IMR-90 (cell line): ENCODE measurements at regions not wholly inside any gene's neighbourhood (a gene's known extent, or its start where the extent isn't known, plus 50 kb on each side); places are given as distances from the start of the nearest gene placed in this dataset.

Source experiments
- ATAC-seq: fragments of 200-7000 bp; cut with Tn5 transposase; 2 replicates; pipeline ENCODE4 v1.9.1; 2020; ENCODE audit warnings: low read depth, mild to moderate bottlenecking, moderate library complexity
- BruUV-seq: library from RNA; stranded (reverse); fragments of 400-500 nt; replicated peaks from 2 replicates; lab custom pipeline; 2021; lab: Mats Ljungman, UMichigan
- CTCF ChIA-PET: fragments of 300-600 bp; formaldehyde crosslinking; extraction: SDS; loops from one replicate; lab custom pipeline; 2021; ENCODE audit warnings: antibody characterized with exemption; lab: Yijun Ruan, JAX
- POLR2A ChIA-PET: fragments of 300-600 bp; sonication (Branson Sonifier 250); formaldehyde crosslinking; loops from one replicate; lab custom pipeline; 2022; ENCODE audit warnings: antibody characterized with exemption; ENCODE audit not compliant: unreplicated experiment; lab: Charles Lee
- DNase-seq: peaks from one replicate; pipeline ENCODE4 v3.0.0; 2013
- H2AFZ ChIP-seq: replicated peaks from 2 replicates; pipeline ENCODE3; 2013; ENCODE audit warnings: low read length, mild to moderate bottlenecking; ENCODE audit not compliant: poor library complexity
- H2AK5ac ChIP-seq: 2 replicates; pipeline ENCODE4 v1.6.1; 2013; ENCODE audit warnings: low read depth, low read length, inconsistent platforms
- H2AK9ac ChIP-seq: replicated peaks from 2 replicates; pipeline ENCODE3; 2013; ENCODE audit warnings: mild to moderate bottlenecking, low read depth, low read length, moderate library complexity; ENCODE audit not compliant: poor library complexity
- H2BK120ac ChIP-seq: 2 replicates; pipeline ENCODE4 v1.6.1; 2013; ENCODE audit warnings: low read depth, low read length, inconsistent platforms
- H2BK15ac ChIP-seq: 3 replicates; pipeline ENCODE4 v1.6.1; 2013; ENCODE audit warnings: low read depth, low read length, inconsistent platforms
- H2BK20ac ChIP-seq: 2 replicates; pipeline ENCODE4 v1.6.1; 2013; ENCODE audit warnings: low read depth, mild to moderate bottlenecking, inconsistent platforms, low read length, moderate library complexity
- H2BK5ac ChIP-seq: 2 replicates; pipeline ENCODE4 v1.6.1; 2013; ENCODE audit warnings: mild to moderate bottlenecking, low read depth, low read length, inconsistent platforms; ENCODE audit not compliant: poor library complexity, severe bottlenecking
- H3K14ac ChIP-seq: replicated peaks from 2 replicates; pipeline ENCODE4 v1.6.1; 2013; ENCODE audit warnings: low read depth, low read length, inconsistent platforms
- H3K18ac ChIP-seq: 2 replicates; pipeline ENCODE4 v1.6.1; 2013; ENCODE audit warnings: low read depth, low read length, control low read depth
- H3K23ac ChIP-seq: 2 replicates; pipeline ENCODE4 v1.6.1; 2013; ENCODE audit warnings: low read depth, low read length, inconsistent platforms
- H3K27ac ChIP-seq: 2 replicates; pipeline ENCODE4 v1.5.1; 2013; ENCODE audit warnings: mild to moderate bottlenecking, control low read depth, low read length; ENCODE audit not compliant: insufficient read depth
- H3K27me3 ChIP-seq: 2 replicates; pipeline ENCODE4 v1.6.1; 2013; ENCODE audit warnings: low read length; ENCODE audit not compliant: control insufficient read depth, insufficient read depth
- H3K36me3 ChIP-seq: 2 replicates; pipeline ENCODE4 v1.6.1; 2013; ENCODE audit warnings: low read length, mixed read lengths; ENCODE audit not compliant: control insufficient read depth, insufficient read depth
- H3K4ac ChIP-seq: 2 replicates; pipeline ENCODE4 v1.6.1; 2013; ENCODE audit warnings: low read depth, low read length, inconsistent platforms
- H3K4me1 ChIP-seq: 2 replicates; pipeline ENCODE4 v1.6.1; 2013; ENCODE audit warnings: low read length, mixed read lengths; ENCODE audit not compliant: control insufficient read depth, insufficient read depth
- H3K4me2 ChIP-seq: 2 replicates; pipeline ENCODE4 v1.6.1; 2013; ENCODE audit warnings: low read depth, mild to moderate bottlenecking, control low read depth, low read length, moderate library complexity
- H3K4me3 ChIP-seq: 2 replicates; pipeline ENCODE4 v1.5.1; 2013; ENCODE audit warnings: low read depth, mild to moderate bottlenecking, control low read depth, low read length, moderate library complexity; ENCODE audit not compliant: insufficient read depth
- H3K56ac ChIP-seq: 2 replicates; pipeline ENCODE4 v1.6.1; 2013; ENCODE audit warnings: low read length, inconsistent platforms; ENCODE audit not compliant: insufficient read depth; ENCODE audit errors: extremely low read depth
- H3K79me1 ChIP-seq, 2 experiments: 2 replicates each; pipeline ENCODE4 v1.6.1; 2013; ENCODE audit warnings: low read length in 2 of 2, inconsistent platforms in 1 of 2, low read depth in 1 of 2
- H3K9ac ChIP-seq: 2 replicates; pipeline ENCODE4 v1.6.1; 2013; ENCODE audit warnings: low read depth, low read length, control low read depth
- H3K9me1 ChIP-seq: 2 replicates; pipeline ENCODE4 v1.6.1; 2013; ENCODE audit warnings: low read length, inconsistent platforms; ENCODE audit not compliant: insufficient read depth
- H3K9me3 ChIP-seq: 2 replicates; pipeline ENCODE4 v1.6.1; 2013; ENCODE audit warnings: low read length; ENCODE audit not compliant: control insufficient read depth, insufficient read depth
- H4K20me1 ChIP-seq: 2 replicates; pipeline ENCODE4 v1.6.1; 2013; ENCODE audit warnings: low read length, inconsistent platforms; ENCODE audit not compliant: insufficient read depth
- H4K5ac ChIP-seq: 2 replicates; pipeline ENCODE4 v1.6.1; 2013; ENCODE audit warnings: mild to moderate bottlenecking, low read depth, low read length, control low read depth
- H4K8ac ChIP-seq, 2 experiments: 2 replicates each; pipeline ENCODE4 v1.6.1; 2013; ENCODE audit warnings: low read depth in 2 of 2, low read length in 2 of 2, control low read depth in 1 of 2, inconsistent platforms in 1 of 2
- H4K91ac ChIP-seq: 2 replicates; pipeline ENCODE4 v1.6.1; 2013; ENCODE audit warnings: low read depth, low read length, inconsistent platforms; ENCODE audit not compliant: insufficient read depth
- FOS ChIP-seq: fragments of 150-350 bp; IDR thresholded peaks from 2 replicates; pipeline ENCODE4 v1.6.1; 2016; ENCODE audit warnings: low read depth, low read length
- MAFK ChIP-seq: IDR thresholded peaks from 2 replicates; pipeline ENCODE4 v1.6.1; 2012; ENCODE audit warnings: low read depth, low read length, improper control_type of control experiment
- MXI1 ChIP-seq: IDR thresholded peaks from 2 replicates; pipeline ENCODE4 v1.6.1; 2012; ENCODE audit warnings: low read depth, mild to moderate bottlenecking, low read length, moderate library complexity, borderline replicate concordance
- RFX5 ChIP-seq: IDR thresholded peaks from 2 replicates; pipeline ENCODE4 v1.8.0; 2012; ENCODE audit warnings: low read depth, mild to moderate bottlenecking, low read length, moderate library complexity
- WGBS, 2 experiments: methylation state at CpG; one replicate each; pipeline versions ENCODE4 v1.1.5 to v1.1.7; 2013; ENCODE audit warnings: missing lambda C conversion rate in 2 of 2; ENCODE audit not compliant: insufficient read length in 1 of 2; ENCODE audit errors: extremely low coverage in 2 of 2; 5-methylcytosine and 5-hydroxymethylcytosine counted together
- dilution Hi-C: fragments of 300-500 bp; cut with HindIII; formaldehyde crosslinking; loops from one replicate; pipeline ENCODE4 v1.14.3; 2018; ENCODE audit warnings: low sequenced_read_pairs; ENCODE audit not compliant: unreplicated experiment
- in situ Hi-C: fragments of 300-500 bp; cut with MboI; formaldehyde crosslinking; loops from 3 replicates; pipeline ENCODE4 v1.14.3; 2019; ENCODE audit warnings: low sequenced_read_pairs, inconsistent platforms, mixed read lengths
- intact Hi-C: fragments of 100-400 bp; cut with micrococcal nuclease; formaldehyde crosslinking; loops from 2 replicates; pipeline ENCODE4 v1.10.0; 2022

DNA sequence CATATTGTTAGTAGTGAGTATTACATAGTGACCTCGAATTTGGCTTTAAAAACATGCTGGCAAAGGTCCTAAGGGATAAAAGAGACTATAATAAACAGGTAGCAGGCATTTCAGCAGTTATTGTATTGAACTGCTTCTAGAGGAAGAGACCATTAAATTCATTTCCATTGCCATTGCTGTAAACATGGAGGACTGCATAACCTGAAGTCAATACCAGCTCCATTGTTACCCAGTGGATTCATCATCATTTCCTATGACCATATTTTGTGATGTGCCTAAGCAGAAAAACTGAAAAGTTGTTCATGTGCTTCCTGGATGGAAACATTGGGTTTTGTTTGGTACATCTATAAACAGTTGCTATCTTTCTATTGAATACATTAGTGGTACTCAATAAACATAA lies 482.5 kb upstream of the UBE2E2 start:
- no peak overlapping the region for H3K23ac ChIP-seq
- no peak for TF ChIP-seq RFX5
- no peak for TF ChIP-seq MAFK
- TF ChIP-seq FOS = no peak
- TF ChIP-seq MXI1 = no peak
- no peak overlapping the region for H4K8ac ChIP-seq
- no peak overlapping the region for H2BK20ac ChIP-seq
- no peak overlapping the region for H2BK120ac ChIP-seq
- H2AK5ac ChIP-seq = no peak overlapping the region
- no peak overlapping the region for H3K4me2 ChIP-seq
- no peaks in the 10 kb centered on the region for H3K9me1 ChIP-seq
- H3K36me3 ChIP-seq = no peaks in the 10 kb centered on the region
- H2AFZ ChIP-seq = no peak overlapping the region
- H4K5ac ChIP-seq = no peak overlapping the region
- H3K4me1 ChIP-seq = no peaks in the 10 kb centered on the region
- H3K79me1 ChIP-seq = no peaks in the 10 kb centered on the region
- H3K9me3 ChIP-seq = no peaks in the 10 kb centered on the region
- in situ Hi-C loops (no loop called here), intact Hi-C loops (no loop called here), dilution Hi-C loops (no loop called here)
- no peak for DNase-seq
- H2BK15ac ChIP-seq = no peak overlapping the region
- no peak overlapping the region for H3K27ac ChIP-seq
- ATAC-seq = no peak
- POLR2A ChIA-PET = no interaction called here
- WGBS, 2 experiments = no CpG with 5 or more reads among the region's 1 CpG
- H3K27me3 ChIP-seq = no peaks in the 10 kb centered on the region
- no peak overlapping the region for H3K4me3 ChIP-seq
- H3K14ac ChIP-seq = no peak overlapping the region
- H3K18ac ChIP-seq = no peak overlapping the region
- BruUV-seq = no TSS peak
- H3K4ac ChIP-seq = no peak overlapping the region
- H3K56ac ChIP-seq = no peak overlapping the region
- H2BK5ac ChIP-seq = no peak overlapping the region
- H4K20me1 ChIP-seq = no peaks in the 10 kb centered on the region
- H2AK9ac ChIP-seq = no peak overlapping the region
- no peak overlapping the region for H3K9ac ChIP-seq
- CTCF ChIA-PET = no interaction called here
- H4K91ac ChIP-seq = no peak overlapping the region
